ENCODE measurements at regions not wholly inside any gene's neighbourhood (a gene's known extent, or its start where the extent isn't known, plus 50 kb on each side); places are given as distances from the start of the nearest gene placed in this dataset.

DNA sequence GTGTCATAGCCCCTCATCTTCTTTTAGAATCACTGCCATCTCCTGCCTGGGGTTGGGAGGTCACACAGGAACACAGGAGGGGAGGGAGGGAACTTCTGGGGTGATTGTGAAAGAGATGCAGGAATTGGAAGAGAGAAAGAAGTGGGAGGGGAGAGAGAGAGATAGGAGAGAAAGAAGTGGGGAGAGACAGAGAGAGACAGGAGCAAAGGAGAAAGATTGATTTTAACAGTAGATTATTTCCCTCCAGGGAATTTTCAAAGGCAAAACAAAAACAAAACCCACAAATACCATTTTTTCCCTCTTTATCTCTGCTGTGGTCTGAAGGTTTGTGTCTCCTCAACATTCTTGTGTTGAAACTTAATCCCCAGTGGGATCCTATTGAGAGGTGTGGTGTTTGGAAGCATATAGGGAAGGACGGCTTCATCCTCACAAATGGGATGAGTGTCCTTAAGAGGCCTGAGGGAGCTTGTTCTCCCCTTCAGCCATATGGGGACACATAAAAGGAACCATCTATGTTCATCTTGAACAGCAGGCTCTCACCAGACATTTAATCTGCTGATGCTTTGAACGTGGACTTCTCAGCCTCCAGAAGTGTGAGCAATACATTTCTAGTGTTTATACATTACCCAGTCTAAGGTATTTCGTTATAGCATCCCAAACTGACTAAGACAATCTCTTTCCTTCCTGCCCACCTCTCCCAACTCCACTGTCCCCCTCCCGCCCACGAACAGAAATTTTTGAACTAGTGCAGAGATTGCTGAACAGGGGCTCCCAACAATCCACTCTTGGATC, 134.9 kb upstream of the MAX start:
- H3K36me3 ChIP-seq (ENCODE audit: control insufficient read depth in 4 of 4, insufficient read depth in 4 of 4, low read length in 4 of 4), result no peaks in the 10 kb centered on the region
- TF ChIP-seq, protein P1, sequence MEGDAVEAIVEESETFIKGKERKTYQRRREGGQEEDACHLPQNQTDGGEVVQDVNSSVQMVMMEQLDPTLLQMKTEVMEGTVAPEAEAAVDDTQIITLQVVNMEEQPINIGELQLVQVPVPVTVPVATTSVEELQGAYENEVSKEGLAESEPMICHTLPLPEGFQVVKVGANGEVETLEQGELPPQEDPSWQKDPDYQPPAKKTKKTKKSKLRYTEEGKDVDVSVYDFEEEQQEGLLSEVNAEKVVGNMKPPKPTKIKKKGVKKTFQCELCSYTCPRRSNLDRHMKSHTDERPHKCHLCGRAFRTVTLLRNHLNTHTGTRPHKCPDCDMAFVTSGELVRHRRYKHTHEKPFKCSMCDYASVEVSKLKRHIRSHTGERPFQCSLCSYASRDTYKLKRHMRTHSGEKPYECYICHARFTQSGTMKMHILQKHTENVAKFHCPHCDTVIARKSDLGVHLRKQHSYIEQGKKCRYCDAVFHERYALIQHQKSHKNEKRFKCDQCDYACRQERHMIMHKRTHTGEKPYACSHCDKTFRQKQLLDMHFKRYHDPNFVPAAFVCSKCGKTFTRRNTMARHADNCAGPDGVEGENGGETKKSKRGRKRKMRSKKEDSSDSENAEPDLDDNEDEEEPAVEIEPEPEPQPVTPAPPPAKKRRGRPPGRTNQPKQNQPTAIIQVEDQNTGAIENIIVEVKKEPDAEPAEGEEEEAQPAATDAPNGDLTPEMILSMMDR (IDR thresholded peaks at IDR 0.05; ENCODE audit: control extremely low read depth, extremely low read depth), result no peak
- no peak for DNase-seq
- H3K9me3 ChIP-seq (ENCODE audit: control insufficient read depth in 4 of 4, insufficient read depth in 3 of 4, low read length in 3 of 4), result no peaks in the 10 kb centered on the region
- H3K4me3 ChIP-seq, result no peak overlapping the region
- H3K27me3 ChIP-seq (ENCODE audit: control insufficient read depth in 3 of 3, insufficient read depth in 3 of 3, low read length in 2 of 3), result no peaks in the 10 kb centered on the region
- H3K4me1 ChIP-seq (ENCODE audit: control insufficient read depth in 5 of 5, insufficient read depth in 5 of 5, low read length in 5 of 5), result peaks cover 0 to 5% (median 0%) of the 10 kb centered on the region in 5 donors
- no peak overlapping the region for H3K27ac ChIP-seq (ENCODE audit: low read depth in 1 of 2, low read length in 1 of 2)
- no peak overlapping the region for H3K9ac ChIP-seq (ENCODE audit: insufficient read depth in 1 of 2, low read length in 2 of 2)
- ATAC-seq (ENCODE audit: insufficient read depth, low FRiP score), result no peak
- 86 to 89% methylated on average over 5 of the region's 5 CpGs for WGBS, 2 donors

DNA sequence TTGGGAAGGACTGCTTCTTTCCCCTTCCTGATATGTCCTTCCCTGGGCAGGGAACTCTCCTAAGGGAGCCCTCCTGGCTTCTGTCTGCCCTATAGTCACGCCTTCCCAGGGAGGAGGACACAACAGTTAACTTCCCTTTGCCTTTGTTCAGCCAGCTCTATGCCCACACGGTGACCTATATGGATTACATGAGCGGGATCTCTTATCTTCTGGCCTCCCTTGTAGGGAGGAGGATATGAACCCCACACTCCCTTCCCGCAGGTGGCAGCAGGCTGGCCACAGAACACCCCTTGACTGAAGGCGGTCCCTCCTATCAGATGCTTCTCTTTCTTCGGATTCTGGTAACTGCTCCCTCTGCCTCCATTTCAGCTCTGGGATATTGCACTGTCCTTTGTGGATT, 135.6 kb upstream of the MAX start:
- Histone ChIP-seq H3K27me3 (ENCODE audit: control insufficient read depth in 3 of 3, insufficient read depth in 3 of 3, low read length in 2 of 3) (no peaks in the 10 kb centered on the region), H3K36me3 (ENCODE audit: control insufficient read depth in 4 of 4, insufficient read depth in 4 of 4, low read length in 4 of 4) (no peaks in the 10 kb centered on the region), H3K27ac (ENCODE audit: low read depth in 1 of 2, low read length in 1 of 2) (no peak overlapping the region), H3K4me3 (no peak overlapping the region), H3K4me1 (ENCODE audit: control insufficient read depth in 5 of 5, insufficient read depth in 5 of 5, low read length in 5 of 5) (peaks cover 0 to 5% (median 0%) of the 10 kb centered on the region in 5 donors), H3K9me3 (ENCODE audit: control insufficient read depth in 4 of 4, insufficient read depth in 3 of 4, low read length in 3 of 4) (no peaks in the 10 kb centered on the region), H3K9ac (ENCODE audit: insufficient read depth in 1 of 2, low read length in 2 of 2) (no peak overlapping the region)
- 82 to 87% methylated on average over 6 of the region's 6 CpGs for WGBS, 2 donors
- no peak for ATAC-seq (ENCODE audit: insufficient read depth, low FRiP score)
- DNase-seq, result no peak
- TF ChIP-seq, protein P1 (IDR thresholded peaks at IDR 0.05; ENCODE audit: control extremely low read depth, extremely low read depth), result no peak

DNA sequence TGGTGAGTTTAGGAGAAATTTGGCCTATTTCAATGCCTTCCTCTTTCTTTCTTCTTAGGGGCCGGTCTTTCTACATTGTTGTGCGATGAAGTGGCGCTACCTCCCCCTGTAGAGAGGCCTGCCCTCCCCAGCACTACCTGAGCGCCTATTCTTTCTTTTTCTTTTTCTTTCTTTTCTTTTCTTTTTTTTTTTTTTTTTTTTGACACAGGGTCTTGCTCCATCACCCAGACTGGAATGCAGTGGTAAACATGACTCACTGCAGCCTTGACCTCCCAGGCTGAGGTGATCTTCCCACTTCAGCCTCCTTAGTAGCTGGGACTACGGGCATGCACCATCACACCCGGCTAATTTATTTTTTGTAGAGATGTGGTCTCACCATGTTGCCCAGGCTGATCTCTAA, 136.1 kb upstream of the MAX start:
- ATAC-seq (ENCODE audit: insufficient read depth, low FRiP score), result no peak
- TF ChIP-seq, protein P1 (IDR thresholded peaks at IDR 0.05; ENCODE audit: control extremely low read depth, extremely low read depth), result no peak

More for the DNA sequence above, 136.1 kb upstream of the MAX start:
- Histone ChIP-seq H3K9me3 (ENCODE audit: control insufficient read depth in 4 of 4, insufficient read depth in 3 of 4, low read length in 3 of 4) (no peaks in the 10 kb centered on the region), H3K4me3 (no peak overlapping the region), H3K4me1 (ENCODE audit: control insufficient read depth in 5 of 5, insufficient read depth in 5 of 5, low read length in 5 of 5) (peaks cover 0 to 5% (median 0%) of the 10 kb centered on the region in 5 donors), H3K36me3 (ENCODE audit: control insufficient read depth in 4 of 4, insufficient read depth in 4 of 4, low read length in 4 of 4) (no peaks in the 10 kb centered on the region), H3K27me3 (ENCODE audit: control insufficient read depth in 3 of 3, insufficient read depth in 3 of 3, low read length in 2 of 3) (no peaks in the 10 kb centered on the region), H3K27ac (ENCODE audit: low read depth in 1 of 2, low read length in 1 of 2) (no peak overlapping the region), H3K9ac (ENCODE audit: insufficient read depth in 1 of 2, low read length in 2 of 2) (no peak overlapping the region)
- WGBS, 2 donors, result 87 to 88% methylated on average over 6 of the region's 6 CpGs
- DNase-seq, result no peak

Data from lung (tissue), 11 donors.